ENCODE measurements at regions not wholly inside any gene's neighbourhood (a gene's known extent, or its start where the extent isn't known, plus 50 kb on each side); places are given as distances from the start of the nearest gene placed in this dataset.

GRCh38 chr3:176861137-176861536, 336.1 kb downstream of the TBL1XR1 start:
- TF ChIP-seq, protein P1, sequence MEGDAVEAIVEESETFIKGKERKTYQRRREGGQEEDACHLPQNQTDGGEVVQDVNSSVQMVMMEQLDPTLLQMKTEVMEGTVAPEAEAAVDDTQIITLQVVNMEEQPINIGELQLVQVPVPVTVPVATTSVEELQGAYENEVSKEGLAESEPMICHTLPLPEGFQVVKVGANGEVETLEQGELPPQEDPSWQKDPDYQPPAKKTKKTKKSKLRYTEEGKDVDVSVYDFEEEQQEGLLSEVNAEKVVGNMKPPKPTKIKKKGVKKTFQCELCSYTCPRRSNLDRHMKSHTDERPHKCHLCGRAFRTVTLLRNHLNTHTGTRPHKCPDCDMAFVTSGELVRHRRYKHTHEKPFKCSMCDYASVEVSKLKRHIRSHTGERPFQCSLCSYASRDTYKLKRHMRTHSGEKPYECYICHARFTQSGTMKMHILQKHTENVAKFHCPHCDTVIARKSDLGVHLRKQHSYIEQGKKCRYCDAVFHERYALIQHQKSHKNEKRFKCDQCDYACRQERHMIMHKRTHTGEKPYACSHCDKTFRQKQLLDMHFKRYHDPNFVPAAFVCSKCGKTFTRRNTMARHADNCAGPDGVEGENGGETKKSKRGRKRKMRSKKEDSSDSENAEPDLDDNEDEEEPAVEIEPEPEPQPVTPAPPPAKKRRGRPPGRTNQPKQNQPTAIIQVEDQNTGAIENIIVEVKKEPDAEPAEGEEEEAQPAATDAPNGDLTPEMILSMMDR (IDR thresholded peaks at IDR 0.05; ENCODE audit: poor library complexity): no peak
- TF ChIP-seq EZH2 (IDR thresholded peaks at IDR 0.05; ENCODE audit: borderline replicate concordance): no peak

Data from hepatocyte (in vitro differentiated cells).